ENCODE measurements at regions not wholly inside any gene's neighbourhood (a gene's known extent, or its start where the extent isn't known, plus 50 kb on each side); places are given as distances from the start of the nearest gene placed in this dataset.

DNA sequence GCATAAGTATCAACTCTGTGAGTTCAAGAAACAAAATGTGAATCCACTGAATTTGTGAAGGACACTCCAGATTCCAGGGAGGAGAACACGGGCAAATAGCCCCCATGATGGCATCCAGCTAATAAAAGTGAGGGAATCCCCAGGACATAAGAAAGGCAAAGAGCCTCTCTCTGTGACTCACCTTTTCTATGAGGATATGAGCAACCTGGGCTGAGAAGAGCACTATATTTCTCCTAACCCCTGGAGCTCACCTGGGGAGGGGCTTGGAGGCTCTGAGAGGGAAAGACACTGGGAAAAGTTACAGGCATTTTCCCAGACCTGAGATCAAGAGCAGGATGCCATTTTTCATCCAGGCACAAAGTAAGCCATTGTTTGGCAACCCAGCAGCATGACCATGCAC is 1298.8 kb downstream of the PLA2G4A start:
- TF ChIP-seq POLR2AphosphoS5 (IDR thresholded peaks at IDR 0.05): no peak
- TF ChIP-seq, protein P1, sequence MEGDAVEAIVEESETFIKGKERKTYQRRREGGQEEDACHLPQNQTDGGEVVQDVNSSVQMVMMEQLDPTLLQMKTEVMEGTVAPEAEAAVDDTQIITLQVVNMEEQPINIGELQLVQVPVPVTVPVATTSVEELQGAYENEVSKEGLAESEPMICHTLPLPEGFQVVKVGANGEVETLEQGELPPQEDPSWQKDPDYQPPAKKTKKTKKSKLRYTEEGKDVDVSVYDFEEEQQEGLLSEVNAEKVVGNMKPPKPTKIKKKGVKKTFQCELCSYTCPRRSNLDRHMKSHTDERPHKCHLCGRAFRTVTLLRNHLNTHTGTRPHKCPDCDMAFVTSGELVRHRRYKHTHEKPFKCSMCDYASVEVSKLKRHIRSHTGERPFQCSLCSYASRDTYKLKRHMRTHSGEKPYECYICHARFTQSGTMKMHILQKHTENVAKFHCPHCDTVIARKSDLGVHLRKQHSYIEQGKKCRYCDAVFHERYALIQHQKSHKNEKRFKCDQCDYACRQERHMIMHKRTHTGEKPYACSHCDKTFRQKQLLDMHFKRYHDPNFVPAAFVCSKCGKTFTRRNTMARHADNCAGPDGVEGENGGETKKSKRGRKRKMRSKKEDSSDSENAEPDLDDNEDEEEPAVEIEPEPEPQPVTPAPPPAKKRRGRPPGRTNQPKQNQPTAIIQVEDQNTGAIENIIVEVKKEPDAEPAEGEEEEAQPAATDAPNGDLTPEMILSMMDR (IDR thresholded peaks at IDR 0.05 in 8 of 11, conservative IDR thresholded peaks at IDR 0.05 in 3 of 11): no peak
